HCT116 (cell line): ENCODE measurements at regions not wholly inside any gene's neighbourhood (a gene's known extent, or its start where the extent isn't known, plus 50 kb on each side); places are given as distances from the start of the nearest gene placed in this dataset.
"Not testable (repeated sequence)": the region's sequence is repeated elsewhere in the genome, so short reads cannot be mapped to it uniquely, and the experiment has no call there.

ENCODE experiments used
- ATAC-seq: fragments of 200-7000 bp; cut with Tn5 transposase; 2 replicates; pipeline ENCODE4 v1.9.1; 2020; ENCODE audit warnings: mild to moderate bottlenecking, moderate library complexity
- BruUV-seq: library from RNA; stranded (reverse); fragments of 400-500 nt; replicated peaks from 2 replicates; lab custom pipeline; 2021; lab: Mats Ljungman, UMichigan
- CTCF ChIA-PET: fragments of 300-600 bp; sonication (Branson Sonifier 250); formaldehyde crosslinking; loops from one replicate; lab custom pipeline; 2021; ENCODE audit warnings: antibody characterized with exemption; lab: Charles Lee
- POLR2A ChIA-PET: fragments of 300-600, 350-600 bp; sonication (Branson Sonifier 250); formaldehyde crosslinking; loops from one replicate; lab custom pipeline; 2021; ENCODE audit warnings: antibody characterized with exemption; lab: Charles Lee
- RAD21 ChIA-PET, 2 experiments: fragments of 300-600 bp; sonication (Branson Sonifier 250); formaldehyde crosslinking; loops; one replicate each; lab custom pipeline; 2023; ENCODE audit warnings: low total read pairs in 2 of 2; ENCODE audit not compliant: uncharacterized antibody in 2 of 2, unreplicated experiment in 2 of 2, low non-redundant PET in 1 of 2; lab: Charles Lee
- DNase-seq: peaks from one replicate; pipeline ENCODE4 v3.0.0-alpha.2; 2010; ENCODE audit warnings: low read depth, low spot score
- H2AFZ ChIP-seq: fragments of 200-600 bp; shearing (Covaris generic), sonication (generic); 2 replicates; pipeline ENCODE4 v1.6.1; 2017; ENCODE audit warnings: low read depth, mixed run types, mixed read lengths, antibody characterized with exemption, low read length; ENCODE audit not compliant: poor library complexity, severe bottlenecking
- H3K27ac ChIP-seq: 2 replicates; pipeline ENCODE4 v1.5.1; 2012; ENCODE audit warnings: low read depth, low read length
- H3K27me3 ChIP-seq: fragments of 200-600 bp; sonication (generic); 2 replicates; pipeline ENCODE4 v1.6.1; 2016; ENCODE audit warnings: mixed run types, low read length, mixed read lengths; ENCODE audit not compliant: insufficient read depth
- H3K36me3 ChIP-seq, 2 experiments: fragments of 200-500 bp in 1 of 2; fragments of 200-600 bp in 1 of 2; sonication (Bioruptor generic) in 1 of 2; sonication (generic) in 1 of 2; 2 replicates each; pipeline versions ENCODE4 v1.5.1 to v1.6.1; 2014 to 2016; ENCODE audit warnings: low read length in 2 of 2, inconsistent platforms in 1 of 2, mixed read lengths in 1 of 2, mixed run types in 1 of 2; ENCODE audit not compliant: insufficient read depth in 2 of 2, control insufficient read depth in 1 of 2
- H3K4me1 ChIP-seq, 2 experiments: fragments of 200-600 bp in 1 of 2; sonication (generic) in 1 of 2; 2 replicates each; pipeline versions ENCODE4 v1.5.1 to v1.6.1; 2012 to 2017; ENCODE audit warnings: low read length in 2 of 2, inconsistent platforms in 1 of 2, mild to moderate bottlenecking in 1 of 2, mixed read lengths in 1 of 2, mixed run types in 1 of 2, moderate library complexity in 1 of 2; ENCODE audit not compliant: insufficient read depth in 2 of 2, control insufficient read depth in 1 of 2
- H3K4me2 ChIP-seq: fragments of 200-600 bp; sonication (generic); 2 replicates; pipeline ENCODE4 v1.6.1; 2017; ENCODE audit warnings: mixed run types, low read length, mixed read lengths
- H3K4me3 ChIP-seq, 2 experiments: fragments of 200-600 bp in 1 of 2; sonication (generic) in 1 of 2; replicated peaks in 1 of 2; 2 replicates each; pipeline ENCODE4 v1.5.1; 2011 to 2016; ENCODE audit warnings: low read length in 2 of 2, control low read depth in 1 of 2, low read depth in 1 of 2, mild to moderate bottlenecking in 1 of 2, mixed read lengths in 1 of 2, mixed run types in 1 of 2
- H3K79me2 ChIP-seq: fragments of 200-600 bp; sonication (generic); 2 replicates; pipeline ENCODE4 v1.6.1; 2017; ENCODE audit warnings: mild to moderate bottlenecking, mixed run types, low read length, moderate library complexity, mixed read lengths; ENCODE audit not compliant: insufficient read depth
- H3K9ac ChIP-seq: fragments of 200-600 bp; sonication (generic); 2 replicates; pipeline ENCODE4 v1.6.1; 2016; ENCODE audit warnings: low read length, mixed read lengths
- H3K9me2 ChIP-seq: fragments of 200-600 bp; sonication (generic), shearing (Covaris generic); 2 replicates; pipeline ENCODE4 v1.6.1; 2017; ENCODE audit warnings: mixed run types, mild to moderate bottlenecking, moderate library complexity; ENCODE audit not compliant: insufficient read depth
- H3K9me3 ChIP-seq, 2 experiments: fragments of 200-500 bp in 1 of 2; fragments of 200-600 bp in 1 of 2; sonication (Bioruptor generic) in 1 of 2; sonication (generic) in 1 of 2; 2 replicates each; pipeline ENCODE4 v1.6.1; 2014 to 2017; ENCODE audit warnings: low read length in 2 of 2, mixed read lengths in 2 of 2, inconsistent platforms in 1 of 2, low read depth in 1 of 2, mild to moderate bottlenecking in 1 of 2, mixed run types in 1 of 2, moderate library complexity in 1 of 2; ENCODE audit not compliant: control insufficient read depth in 1 of 2, insufficient read depth in 1 of 2
- H4K20me1 ChIP-seq: fragments of 200-600 bp; sonication (generic), shearing (Covaris generic); 2 replicates; pipeline ENCODE4 v1.6.1; 2017; ENCODE audit warnings: mixed run types, mild to moderate bottlenecking, moderate library complexity; ENCODE audit not compliant: insufficient read depth
- intact Hi-C: fragments of 100-400 bp; cut with micrococcal nuclease; formaldehyde crosslinking; loops from 2 replicates; pipeline ENCODE4 v1.10.0; 2022

DNA sequence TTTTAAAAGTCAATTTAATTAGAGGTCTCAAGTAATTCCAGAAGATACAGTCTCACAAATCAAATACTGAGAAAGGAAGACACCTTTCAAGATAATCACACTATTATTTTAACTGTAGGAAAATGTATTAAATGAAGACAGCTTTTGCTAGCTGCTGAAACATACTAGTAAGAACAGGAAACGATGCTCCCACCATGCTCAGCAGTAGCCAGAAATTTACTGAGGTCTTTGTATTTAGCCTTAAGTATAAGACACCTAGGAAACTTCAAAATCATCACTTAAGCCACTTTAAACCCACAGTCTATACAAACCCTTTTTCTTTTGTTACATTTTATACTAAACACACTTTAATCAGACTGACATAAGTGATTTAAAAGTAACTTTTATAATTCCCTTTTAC, 72.7 kb upstream of the NPIPB12 start:
- ATAC-seq, CTCF ChIA-PET, POLR2A ChIA-PET, H4K20me1 ChIP-seq, H3K36me3 ChIP-seq, intact Hi-C loops, DNase-seq, H3K4me2 ChIP-seq, H3K4me1 ChIP-seq, H3K9me2 ChIP-seq, H3K9me3 ChIP-seq, RAD21 ChIA-PET, H3K27ac ChIP-seq, H3K9ac ChIP-seq, BruUV-seq, H3K27me3 ChIP-seq, H3K4me3 ChIP-seq, H2AFZ ChIP-seq: not testable (repeated sequence)
- H3K79me2 ChIP-seq, result peaks cover 77% of the 10 kb centered on the region

DNA sequence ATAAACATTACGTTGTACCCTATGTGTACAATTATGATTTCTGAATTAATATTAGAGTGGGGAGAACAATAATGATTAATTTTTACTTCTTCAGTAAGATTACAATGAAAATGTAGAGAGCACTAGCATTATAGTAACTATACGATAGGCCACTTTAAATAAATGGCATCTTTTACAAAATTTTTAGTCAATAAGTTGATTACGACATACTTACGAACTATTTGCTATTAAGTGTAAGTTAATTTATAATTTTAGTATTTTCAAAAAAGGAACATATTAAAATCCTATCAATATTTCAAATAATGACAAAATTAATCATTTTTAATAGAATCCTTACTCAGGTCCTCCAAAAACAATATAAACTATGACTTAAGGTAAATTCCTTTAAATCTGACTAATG, 75.6 kb upstream of the NPIPB12 start:
- H3K36me3 ChIP-seq, H3K9me3 ChIP-seq, RAD21 ChIA-PET, BruUV-seq, H2AFZ ChIP-seq, DNase-seq, H3K4me3 ChIP-seq, H3K9ac ChIP-seq, H3K9me2 ChIP-seq, CTCF ChIA-PET, H3K27ac ChIP-seq, intact Hi-C loops, H3K4me2 ChIP-seq, H3K27me3 ChIP-seq, H4K20me1 ChIP-seq, POLR2A ChIA-PET, H3K4me1 ChIP-seq, ATAC-seq: not testable (repeated sequence)
- H3K79me2 ChIP-seq, result peaks cover 84% of the 10 kb centered on the region

DNA sequence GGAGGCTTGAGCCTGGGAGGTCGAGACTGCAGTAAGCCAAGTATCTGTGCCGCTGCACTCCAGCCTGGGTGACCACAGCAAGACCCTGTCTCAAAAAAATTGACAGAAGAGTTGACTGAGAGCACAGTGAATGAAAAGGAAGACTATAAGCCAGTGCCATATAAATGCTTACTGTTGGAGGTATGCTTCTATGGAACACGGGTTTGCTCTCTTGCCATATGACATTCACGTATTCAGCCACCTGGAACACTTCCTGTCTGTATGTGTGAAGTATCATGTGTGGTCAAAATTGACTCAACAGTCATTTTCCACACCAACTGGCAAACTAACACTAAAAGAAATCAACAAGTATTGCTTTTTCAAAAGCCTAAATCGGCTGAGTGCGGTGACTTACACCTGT, 71.1 kb upstream of the SPN start:
- CTCF ChIA-PET, H4K20me1 ChIP-seq, H3K9ac ChIP-seq, H3K9me2 ChIP-seq, H2AFZ ChIP-seq, DNase-seq, H3K27me3 ChIP-seq, ATAC-seq, BruUV-seq, H3K9me3 ChIP-seq, POLR2A ChIA-PET, H3K27ac ChIP-seq, intact Hi-C loops, RAD21 ChIA-PET, H3K4me3 ChIP-seq, H3K4me2 ChIP-seq, H3K36me3 ChIP-seq: not testable (repeated sequence)
- Histone ChIP-seq H3K4me1 (peaks cover 10 to 12% of the 10 kb centered on the region in 2 experiments; a peak in 3 of 4 replicates), H3K79me2 (peaks cover 84% of the 10 kb centered on the region)
